ENCODE measurements at regions not wholly inside any gene's neighbourhood (a gene's known extent, or its start where the extent isn't known, plus 50 kb on each side); places are given as distances from the start of the nearest gene placed in this dataset.

- no peak for DNase-seq
Observed at GRCh38 chr20:20933142-20933958, 172.8 kb downstream of the LINC00237 start.

GRCh38 chr20:20932156-20932555 is 174.0 kb downstream of the LINC00237 start:
- no peak for DNase-seq

GRCh38 chr20:20931632-20932031 is 174.5 kb downstream of the LINC00237 start:
- no peak for DNase-seq

- no peak for DNase-seq
Observed at GRCh38 chr20:20931024-20931423, 175.1 kb downstream of the LINC00237 start.

GRCh38 chr20:20930500-20930899 is 175.7 kb downstream of the LINC00237 start:
- no peak for DNase-seq

- no peak for DNase-seq
Observed at GRCh38 chr20:20929341-20929740, 176.8 kb downstream of the LINC00237 start.

- no peak for DNase-seq
Observed at GRCh38 chr20:20926222-20926905, 179.8 kb downstream of the LINC00237 start.

- no peak for DNase-seq
Observed at GRCh38 chr20:20920433-20920832, 185.7 kb downstream of the LINC00237 start.

GRCh38 chr20:20915844-20916243 is 190.3 kb downstream of the LINC00237 start:
- no peak for DNase-seq

- DNase-seq, result no peak
Observed at GRCh38 chr20:20904501-20904831, 192.0 kb upstream of the RALGAPA2 start.

- no peak for DNase-seq
Observed at GRCh38 chr20:20903773-20904500, 191.5 kb upstream of the RALGAPA2 start.

- DNase-seq, result no peak
Observed at GRCh38 chr20:20897922-20898321, 185.5 kb upstream of the RALGAPA2 start.

GRCh38 chr20:20897145-20897544 is 184.7 kb upstream of the RALGAPA2 start:
- DNase-seq, result no peak

- no peak for DNase-seq
Observed at GRCh38 chr20:20896606-20897005, 184.2 kb upstream of the RALGAPA2 start.

GRCh38 chr20:20895537-20895936 is 183.1 kb upstream of the RALGAPA2 start:
- no peak for DNase-seq

- no peak for DNase-seq
Observed at GRCh38 chr20:20894753-20895152, 182.3 kb upstream of the RALGAPA2 start.

- no peak for DNase-seq
Observed at GRCh38 chr20:20894280-20894679, 181.8 kb upstream of the RALGAPA2 start.

- no peak for DNase-seq
Observed at GRCh38 chr20:20892328-20892727, 179.9 kb upstream of the RALGAPA2 start.

- DNase-seq, result no peak
Observed at GRCh38 chr20:20890751-20891150, 178.3 kb upstream of the RALGAPA2 start.

- no peak for DNase-seq
Observed at GRCh38 chr20:20888936-20889335, 176.5 kb upstream of the RALGAPA2 start.

- no peak for DNase-seq
Observed at GRCh38 chr20:20888266-20888656, 175.8 kb upstream of the RALGAPA2 start.

GRCh38 chr20:20887593-20888265 is 175.3 kb upstream of the RALGAPA2 start:
- DNase-seq, result no peak

- DNase-seq, result no peak
Observed at GRCh38 chr20:20881808-20882207, 169.4 kb upstream of the RALGAPA2 start.

Data from NCI-H2081 treated with DMSO at 0.1 percent for 48 hours (cell line).